ENCODE measurements at regions not wholly inside any gene's neighbourhood (a gene's known extent, or its start where the extent isn't known, plus 50 kb on each side); places are given as distances from the start of the nearest gene placed in this dataset.
"Not testable (repeated sequence)": the region's sequence is repeated elsewhere in the genome, so short reads cannot be mapped to it uniquely, and the experiment has no call there.

- no peak for DNase-seq
These were observed 130.4 kb upstream of the PAK3 start for GRCh38 chrX:110965409-110966090.

DNA sequence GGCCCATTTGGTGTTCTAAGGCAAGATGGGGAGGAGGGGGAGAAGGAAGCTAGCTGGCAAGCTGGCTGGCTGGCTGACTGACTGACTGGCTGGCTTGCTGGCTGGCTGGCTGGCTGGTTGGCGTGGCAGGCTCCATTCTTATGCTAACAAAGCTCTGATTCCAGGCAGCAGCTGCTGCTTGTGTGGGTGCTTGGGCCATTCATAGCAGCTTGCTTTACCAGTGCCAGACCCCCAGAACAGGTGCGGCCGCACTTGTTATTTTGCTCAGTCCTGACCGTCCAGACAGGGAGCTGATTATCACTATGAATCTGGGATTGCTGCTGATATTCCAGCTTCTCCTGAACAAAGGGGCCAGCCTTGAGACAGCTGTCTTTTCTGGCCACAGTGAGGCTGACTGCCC lies 131.2 kb upstream of the PAK3 start:
- peak in 36 of 56 donors; percentile 0 to 48 (median 4) for DNase-seq

DNA sequence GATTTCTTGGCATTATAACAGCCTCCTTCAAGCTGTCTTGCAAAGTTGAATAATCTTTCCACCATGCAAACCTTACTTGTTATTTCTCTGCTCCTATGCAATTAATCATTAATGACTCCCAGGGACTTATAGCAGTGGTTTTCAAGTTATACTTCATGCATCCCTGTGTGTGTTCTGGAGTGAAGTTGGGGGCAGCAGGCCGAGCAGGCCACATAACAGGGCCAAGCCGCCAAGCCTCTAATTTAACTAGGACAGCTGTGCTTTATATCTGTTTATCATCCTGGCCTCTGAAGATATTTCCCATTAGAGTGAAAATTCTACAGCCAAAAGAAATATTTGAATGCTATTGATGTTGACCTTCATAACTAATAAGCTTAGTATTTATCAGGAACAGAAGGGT lies 133.5 kb upstream of the PAK3 start:
- DNase-seq, result no peak

DNA sequence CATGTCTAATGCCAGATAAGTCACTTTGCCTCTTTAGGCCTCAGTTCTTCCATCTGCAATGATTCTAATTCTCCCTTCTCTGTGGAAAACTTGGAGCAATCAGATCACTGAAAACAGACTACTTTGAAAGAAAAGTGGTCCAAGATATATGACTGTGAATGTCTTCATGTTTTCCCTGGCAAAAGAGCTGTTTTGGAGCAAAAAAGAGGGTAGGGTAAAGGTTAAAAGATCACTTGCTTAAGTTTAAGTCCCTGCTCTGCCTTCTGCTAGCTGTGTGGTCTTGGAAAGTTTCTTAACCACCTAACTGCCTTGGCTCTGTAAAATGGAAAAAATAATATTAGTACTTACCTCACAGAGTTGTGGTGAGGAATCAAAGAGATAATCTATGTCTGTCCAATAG lies 140.3 kb upstream of the PAK3 start:
- no peak for DNase-seq

DNA sequence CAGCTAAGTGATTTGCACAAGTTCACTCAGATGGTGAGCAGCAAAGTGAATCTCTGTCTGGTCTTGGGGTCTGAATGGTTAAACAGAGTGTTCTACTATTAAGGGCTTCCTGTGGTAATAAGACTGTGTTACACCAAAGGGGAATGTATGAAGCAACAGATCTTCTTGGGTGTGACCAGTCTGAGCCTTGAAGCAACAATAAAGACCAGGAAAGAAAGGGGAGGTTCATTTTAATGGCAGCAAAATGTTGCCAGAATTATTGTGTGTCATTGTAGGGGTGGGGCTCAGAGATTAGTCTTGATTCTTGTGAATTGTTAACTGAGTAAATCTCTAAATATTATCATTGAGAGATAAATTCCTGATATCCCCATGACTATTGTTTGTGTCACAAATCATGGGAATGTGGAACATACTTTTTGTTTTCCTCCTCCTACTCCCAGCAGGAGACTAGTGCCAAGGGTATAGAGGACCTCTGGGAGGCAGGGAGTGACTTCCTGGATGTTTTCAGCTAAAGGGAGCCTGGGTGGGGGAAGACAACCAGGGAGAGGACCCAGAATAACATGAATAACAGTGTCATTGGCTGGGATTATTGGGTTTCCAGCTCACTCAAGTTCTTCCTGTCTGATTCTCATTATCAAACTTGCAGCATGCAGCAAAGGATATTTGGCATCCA lies 141.4 kb upstream of the PAK3 start:
- no peak for DNase-seq

- DNase-seq, result no peak
These were observed 144.3 kb upstream of the PAK3 start for GRCh38 chrX:110951472-110952269.

DNA sequence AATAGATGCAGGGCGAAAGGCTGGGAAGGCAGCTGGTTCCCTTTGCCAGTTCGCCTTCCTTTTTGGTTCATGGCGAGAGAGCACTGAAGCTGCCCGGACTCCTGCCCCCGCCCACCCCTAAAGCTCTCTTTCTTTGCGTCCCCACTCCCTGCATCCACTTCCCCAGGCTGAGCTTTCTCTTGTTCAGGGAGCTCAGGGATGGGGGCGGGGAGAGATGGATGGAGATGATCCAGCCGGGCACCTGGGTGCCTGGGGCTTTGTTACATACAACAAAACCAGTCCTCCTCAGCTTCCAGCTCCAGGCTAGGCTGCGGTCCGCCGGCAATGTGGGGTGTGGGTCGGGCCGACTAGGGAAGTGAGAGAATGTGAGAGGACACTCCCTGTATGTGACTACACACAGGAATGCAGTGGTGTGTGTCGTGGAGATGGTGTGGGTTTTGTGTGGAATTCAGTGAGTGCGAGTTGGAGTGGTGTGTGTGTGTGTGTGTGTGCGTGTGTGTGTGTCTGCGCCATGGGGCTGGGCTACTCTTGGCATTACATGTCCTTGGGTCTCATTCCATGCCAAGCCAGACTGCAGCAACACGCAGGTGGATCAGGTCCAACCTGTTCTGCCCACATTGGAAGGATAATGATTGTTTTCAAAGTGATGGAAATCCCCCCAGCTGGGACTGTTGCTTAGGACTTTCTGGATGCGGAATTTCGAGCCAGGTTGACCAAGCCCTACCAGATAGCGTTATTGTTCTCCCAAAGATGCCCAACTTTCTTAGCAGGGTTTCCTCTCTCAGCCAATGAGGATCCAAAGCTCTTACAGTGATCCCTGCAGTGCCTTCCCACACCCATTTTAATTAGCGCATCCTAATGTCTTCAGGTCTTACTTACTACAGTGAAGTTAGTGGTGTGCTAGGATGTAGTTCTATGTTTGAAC lies 149.4 kb upstream of the CHRDL1 start:
- peak in 10 of 56 donors; percentile 0 to 16 (median 5) for DNase-seq

DNA sequence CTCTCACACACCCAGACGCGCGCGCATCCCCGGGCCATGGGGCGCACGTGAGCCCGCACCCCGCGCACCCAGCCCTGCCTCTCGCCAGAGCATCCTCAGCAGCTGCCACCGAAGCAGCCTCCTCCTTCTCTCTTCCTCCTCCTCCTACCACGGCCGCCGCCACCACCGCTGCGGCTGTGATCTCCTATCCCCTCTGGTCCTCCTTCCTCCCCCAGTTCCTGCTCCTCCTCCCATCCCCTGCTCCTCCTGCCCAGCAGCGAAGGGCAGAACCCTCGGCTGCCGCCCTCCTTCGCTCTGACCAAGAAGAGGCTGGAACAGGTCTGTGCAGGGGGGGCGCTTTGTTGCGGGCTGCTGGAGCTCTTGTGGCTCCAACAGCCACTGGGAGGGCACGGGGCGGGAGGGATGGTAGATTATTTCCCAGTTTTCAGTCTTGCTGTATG lies 148.7 kb upstream of the CHRDL1 start:
- peak in 30 of 56 donors; percentile 0 to 40 (median 10) for DNase-seq

GRCh38 chrX:110941906-110942305 lies 146.3 kb upstream of the CHRDL1 start:
- DNase-seq, result no peak

DNA sequence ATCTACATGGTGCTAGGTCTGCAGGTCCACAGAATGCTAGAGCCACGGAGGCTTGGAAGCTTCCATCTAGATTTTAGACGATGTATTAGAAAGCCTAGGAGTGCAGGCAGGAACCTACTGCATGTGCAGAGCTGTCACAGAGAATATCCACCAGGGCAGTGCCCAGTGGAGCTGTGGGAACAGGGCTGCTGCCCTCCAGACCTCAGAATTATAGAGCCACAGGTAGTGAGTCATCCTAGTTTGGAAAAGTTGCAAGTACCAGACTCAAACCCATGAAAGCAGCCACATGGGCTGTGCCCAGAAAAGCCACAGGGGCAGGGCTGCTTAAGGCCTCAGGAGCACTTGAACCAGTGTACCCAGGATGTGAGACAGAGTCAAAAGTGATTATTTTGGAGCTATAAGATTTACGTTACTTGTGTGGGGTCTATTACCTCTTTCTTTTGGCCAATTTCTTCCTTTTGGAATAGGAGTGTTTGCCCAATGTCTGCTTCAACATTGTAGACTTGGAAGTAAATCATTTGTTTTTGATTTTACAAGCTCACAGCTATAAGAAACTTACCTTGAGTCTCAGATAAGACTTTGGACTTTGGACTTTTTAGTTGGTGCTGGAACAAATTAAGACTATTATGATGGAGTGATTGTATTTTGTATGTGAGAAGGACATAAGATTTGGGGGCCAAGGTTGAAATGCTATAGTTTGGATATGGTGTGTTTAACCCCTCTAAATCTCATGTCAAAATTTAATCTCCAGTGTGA lies 143.5 kb upstream of the CHRDL1 start:
- DNase-seq, result no peak

DNA sequence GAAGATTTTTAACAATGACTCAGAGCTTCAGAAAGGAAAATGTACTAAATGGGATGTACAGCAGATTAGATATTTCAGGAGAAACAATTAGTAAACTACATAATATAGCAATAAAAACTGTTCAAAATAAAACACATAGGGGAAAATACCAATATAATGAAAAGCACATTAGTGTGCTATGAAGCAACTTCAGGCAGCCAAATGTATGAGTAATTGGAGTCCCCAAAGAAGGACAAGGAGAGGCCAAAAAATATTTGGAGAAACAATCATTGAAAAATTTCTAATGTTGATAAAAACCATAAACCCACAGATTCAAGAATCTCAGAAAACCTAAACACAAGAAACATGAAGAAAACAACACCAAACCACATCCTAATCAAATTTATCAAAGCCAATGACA lies 129.3 kb upstream of the CHRDL1 start:
- DNase-seq, result no peak

DNA sequence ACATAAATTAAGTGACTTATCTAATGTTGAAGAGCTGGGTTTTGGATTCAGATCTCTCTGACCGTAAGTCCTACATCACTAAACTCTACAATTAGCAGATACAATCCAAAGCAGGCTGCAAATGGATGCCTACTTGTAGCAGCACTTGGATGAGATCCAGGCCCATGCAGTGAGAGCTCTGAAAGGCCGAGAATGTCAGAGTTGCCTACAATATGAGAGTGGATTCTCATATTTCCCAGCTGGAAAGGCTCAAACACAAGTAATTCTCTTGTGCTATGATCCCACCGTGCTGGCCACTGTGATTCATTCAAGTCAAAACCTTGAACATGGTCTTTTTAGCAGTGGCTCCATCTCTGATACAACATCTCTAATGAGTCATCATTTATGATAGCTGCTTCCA lies 125.4 kb upstream of the CHRDL1 start:
- no peak for DNase-seq

DNA sequence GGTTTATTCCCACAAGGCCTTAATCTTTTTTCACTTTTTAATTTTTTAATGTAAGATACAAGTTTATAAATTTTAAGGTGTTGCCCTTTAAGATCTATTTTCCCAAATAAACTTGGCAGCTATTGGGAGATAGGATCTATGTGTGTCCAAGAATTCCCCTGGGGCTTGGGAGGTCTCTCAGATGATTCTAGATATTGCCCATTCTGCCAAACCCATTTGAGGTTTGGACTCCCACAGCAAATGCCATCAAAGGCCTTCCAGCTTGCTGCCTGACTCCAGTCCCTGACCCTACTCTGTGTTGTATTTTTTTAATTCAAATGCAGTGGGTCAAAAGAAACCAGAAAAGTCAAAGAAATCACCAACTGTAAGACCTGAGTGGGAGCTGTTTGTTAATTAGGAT lies 120.0 kb upstream of the CHRDL1 start:
- no peak for DNase-seq

GRCh38 chrX:110915111-110915510 lies 119.5 kb upstream of the CHRDL1 start:
- DNase-seq, result no peak

DNA sequence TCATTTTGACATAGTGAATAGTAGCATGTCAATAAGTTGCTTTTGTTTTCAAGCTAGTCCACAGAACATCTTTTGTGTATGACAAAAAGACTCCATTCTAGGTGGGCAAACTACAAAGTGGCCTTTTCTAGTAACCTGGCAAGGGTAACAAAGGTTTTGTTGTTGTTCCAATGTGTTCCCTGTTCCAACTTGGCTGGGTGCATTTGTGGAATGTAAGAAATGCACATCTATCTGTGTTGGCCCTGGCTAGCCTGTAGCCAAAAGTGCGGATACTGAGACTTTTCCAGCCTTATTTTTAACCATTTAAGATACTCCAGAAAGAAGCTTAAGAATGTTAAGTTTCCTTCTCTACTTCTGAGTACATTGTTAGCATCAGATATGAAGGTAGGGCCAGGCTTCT lies 118.7 kb upstream of the CHRDL1 start:
- DNase-seq, result no peak

DNA sequence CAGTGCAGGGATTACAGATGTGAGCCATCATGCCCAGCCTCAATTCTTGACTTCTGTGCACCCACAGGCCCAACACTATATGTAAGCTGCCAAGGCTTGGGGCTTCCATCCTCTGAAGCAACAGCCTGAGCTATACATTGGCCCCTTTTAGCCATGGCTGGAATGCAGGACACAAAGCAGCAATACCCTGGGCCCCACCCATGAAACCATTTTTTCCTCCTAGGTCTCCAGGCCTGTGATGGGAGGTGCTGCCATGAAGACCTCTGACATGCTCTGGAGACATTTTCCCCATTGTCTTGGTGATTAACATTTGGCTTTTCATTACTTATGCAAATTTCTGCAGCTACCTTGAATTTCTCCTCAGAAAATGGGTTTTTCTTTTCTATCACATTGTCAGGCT lies 109.1 kb upstream of the CHRDL1 start:
- not testable (repeated sequence) for DNase-seq

GRCh38 chrX:110881971-110882370 lies 86.4 kb upstream of the CHRDL1 start:
- no peak for DNase-seq

GRCh38 chrX:110877326-110877725 lies 81.7 kb upstream of the CHRDL1 start:
- no peak for DNase-seq

DNA sequence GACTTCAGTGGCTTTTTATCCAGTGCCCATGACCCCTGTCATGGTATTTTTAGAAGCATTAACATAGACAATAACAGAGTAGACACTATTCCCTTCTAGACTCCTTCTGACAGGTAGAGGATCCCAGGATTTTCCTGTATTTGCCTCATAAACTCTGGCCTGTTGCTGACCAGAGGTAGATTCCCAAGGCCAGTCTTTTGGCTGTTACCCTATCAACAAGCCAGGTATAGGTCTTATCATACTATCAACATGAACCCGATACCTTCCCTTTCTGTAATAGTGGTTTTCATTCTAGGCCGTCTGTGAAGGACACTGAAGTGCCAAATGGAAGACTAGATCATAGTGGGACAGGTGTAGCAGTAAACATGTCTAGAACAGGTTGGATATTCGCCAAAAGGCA lies 76.2 kb upstream of the CHRDL1 start:
- DNase-seq, result no peak

DNA sequence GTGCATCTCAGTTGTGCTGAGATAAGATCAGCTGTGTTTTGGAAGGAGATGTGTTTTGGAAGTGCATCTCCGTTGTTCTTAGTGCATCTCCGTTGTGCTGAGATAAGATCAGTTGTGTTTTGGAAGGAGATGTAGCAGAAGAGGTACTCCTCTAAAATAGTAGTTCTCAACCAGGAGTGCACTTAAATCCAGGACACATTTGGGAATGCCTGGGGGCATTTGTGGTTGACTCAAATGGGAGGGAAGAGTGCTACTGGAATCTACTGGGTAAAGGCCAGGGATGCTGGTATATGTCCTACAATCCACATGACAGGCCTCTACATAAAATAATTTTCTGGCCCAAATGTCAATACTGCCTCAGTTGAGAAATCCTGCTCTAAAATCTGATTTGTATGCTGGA lies 70.8 kb upstream of the CHRDL1 start:
- no peak for DNase-seq

DNA sequence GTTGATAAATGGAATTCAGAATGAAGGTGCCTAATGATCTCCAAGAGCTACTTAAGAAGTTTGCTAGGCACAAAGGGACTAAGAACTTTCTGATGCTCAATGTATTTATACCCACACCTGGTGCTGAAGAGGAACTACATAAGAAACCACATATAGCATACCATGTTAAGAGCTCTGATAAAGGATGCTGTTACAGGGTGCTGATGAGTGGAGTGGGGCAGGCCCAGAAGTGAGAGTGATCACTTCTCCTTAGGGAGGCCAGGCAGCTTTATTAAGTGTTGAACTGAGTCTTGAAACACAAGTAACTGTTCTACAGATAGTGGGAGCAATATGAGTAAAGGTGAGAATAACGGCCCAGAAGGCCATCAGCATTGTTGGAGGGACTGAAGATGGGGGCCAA lies 68.3 kb upstream of the CHRDL1 start:
- DNase-seq, result no peak
